GM21528 (cell line): ENCODE measurements at regions not wholly inside any gene's neighbourhood (a gene's known extent, or its start where the extent isn't known, plus 50 kb on each side); places are given as distances from the start of the nearest gene placed in this dataset.
"Not testable (repeated sequence)": the region's sequence is repeated elsewhere in the genome, so short reads cannot be mapped to it uniquely, and the experiment has no call there.

ENCODE experiments used
- ATAC-seq: cut with Tn5 transposase; IDR thresholded peaks from one replicate; pipeline ENCODE4 v1.9.1; 2021; ENCODE audit warnings: mild to moderate bottlenecking, moderate library complexity; ENCODE audit not compliant: unreplicated experiment, low FRiP score

DNA sequence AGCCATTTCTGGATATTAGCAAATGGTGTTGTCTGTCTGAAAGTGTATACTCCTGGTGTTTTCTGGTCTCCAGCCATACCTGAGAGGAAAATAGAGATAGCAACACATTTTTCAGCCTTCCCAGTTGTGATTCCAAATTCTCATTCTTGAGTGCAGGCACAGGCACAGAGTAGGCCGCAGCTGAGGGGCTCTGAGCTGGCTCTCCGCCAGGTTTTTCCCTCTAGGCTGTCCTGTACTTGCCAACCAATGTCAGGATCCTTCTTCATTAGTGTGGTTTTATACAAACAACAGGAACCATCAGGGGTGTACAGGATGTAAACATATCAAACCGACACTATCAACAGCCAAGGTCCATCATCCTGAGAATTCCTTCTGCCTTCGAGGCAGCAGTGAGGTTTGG, 1733.6 kb upstream of the CELF4 start:
- no peak for ATAC-seq

DNA sequence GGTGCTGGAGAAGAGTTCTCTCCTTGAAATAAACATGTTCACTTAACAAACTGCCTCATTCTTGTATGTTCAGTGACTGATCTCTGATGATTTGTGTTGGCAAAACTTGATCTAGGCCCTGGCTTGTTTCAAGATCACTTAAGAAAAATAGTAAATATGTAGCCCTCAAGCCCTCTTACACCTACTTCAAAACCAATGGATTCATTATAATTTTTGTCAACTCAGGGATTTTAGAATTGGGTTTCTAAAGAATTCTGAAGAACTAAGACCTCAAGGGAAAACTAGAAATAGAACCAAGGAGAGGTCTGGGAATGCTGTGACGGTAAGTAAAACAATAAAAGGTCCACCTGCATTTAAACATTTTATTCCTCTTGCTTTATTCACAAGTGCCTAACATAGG, 1731.6 kb upstream of the CELF4 start:
- ATAC-seq: no peak

- no peak for ATAC-seq
Measured at GRCh38 chr18:39296293-39296888, 1730.8 kb upstream of the CELF4 start.

DNA sequence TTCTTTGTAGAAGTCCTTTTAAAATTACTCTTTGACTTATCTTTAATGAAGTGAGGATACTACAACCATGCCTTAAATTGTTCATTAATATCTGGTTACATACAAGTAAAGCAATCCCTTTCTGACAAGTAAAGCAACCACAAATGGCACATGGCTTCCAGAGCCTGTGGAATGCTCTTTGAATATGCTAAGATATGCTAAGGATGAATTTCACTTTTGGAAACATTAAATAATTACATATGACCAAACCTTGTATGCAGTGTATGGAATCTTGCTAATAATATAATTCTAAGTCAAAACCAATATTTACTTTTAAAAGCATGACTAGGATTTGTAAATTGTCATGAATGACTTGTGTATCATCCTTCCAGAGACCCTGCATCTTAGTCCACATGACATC, 1711.2 kb upstream of the CELF4 start:
- no peak for ATAC-seq

DNA sequence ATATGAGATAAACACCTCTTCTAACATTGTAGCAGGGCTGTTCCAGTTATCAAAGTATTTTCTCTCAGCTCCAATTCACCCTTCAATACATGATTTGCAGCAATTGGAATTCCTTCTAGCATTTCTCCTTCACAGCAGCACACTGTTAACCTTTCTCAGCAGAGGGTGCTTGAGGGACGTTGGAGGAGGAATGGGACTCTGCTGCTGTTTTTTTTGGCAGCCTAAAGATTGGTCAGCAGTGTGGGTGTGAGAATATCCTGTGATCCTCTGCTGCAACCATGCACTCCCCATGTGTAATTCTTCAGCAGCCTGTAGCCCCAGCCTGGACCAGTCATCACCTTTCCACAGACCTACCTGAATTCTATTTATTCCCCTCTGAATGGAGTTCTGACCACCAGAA, 1708.9 kb upstream of the CELF4 start:
- no peak for ATAC-seq

DNA sequence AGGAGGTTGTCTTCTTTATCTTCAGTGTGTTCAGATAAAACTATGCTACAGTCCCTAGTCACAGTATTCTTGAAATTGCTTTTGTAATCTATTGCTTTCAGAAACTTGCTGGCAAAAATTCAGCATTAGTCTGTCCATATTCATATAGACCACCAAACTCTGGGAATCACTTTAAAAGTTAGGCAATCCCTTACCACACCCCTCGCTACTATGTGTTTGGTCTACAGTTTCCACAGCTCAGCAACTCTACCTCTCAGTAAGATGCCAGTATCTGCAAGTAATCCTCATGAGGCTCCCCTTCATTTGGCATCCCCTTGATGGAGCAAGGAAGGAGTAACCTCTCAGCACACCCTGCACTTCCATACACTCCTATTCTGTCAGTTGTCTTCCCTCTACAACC, 1706.6 kb upstream of the CELF4 start:
- no peak for ATAC-seq

GRCh38 chr18:39271654-39272053, 1706.1 kb upstream of the CELF4 start:
- no peak for ATAC-seq

- ATAC-seq: no peak
Measured at GRCh38 chr18:39260565-39260964, 1695.0 kb upstream of the CELF4 start.

GRCh38 chr18:39259736-39260135, 1694.1 kb upstream of the CELF4 start:
- no peak for ATAC-seq

DNA sequence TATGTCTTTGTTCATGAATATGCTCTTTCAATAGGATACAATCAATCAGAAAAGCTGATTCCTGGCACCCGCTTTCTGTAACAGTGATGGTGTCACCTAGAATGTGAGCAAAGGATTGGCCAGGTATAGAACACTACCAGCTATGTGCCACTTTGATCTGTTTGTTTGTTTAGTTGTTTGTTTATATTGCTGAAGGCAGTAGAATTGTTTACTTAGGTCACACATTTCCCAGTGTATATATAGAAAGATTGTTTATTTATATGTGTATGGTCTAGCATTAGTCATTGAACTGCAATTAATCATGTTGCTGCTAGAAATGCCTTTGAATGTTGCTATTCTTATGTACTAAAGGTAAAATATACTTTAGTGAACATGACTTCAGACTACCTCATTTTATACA, 1678.6 kb upstream of the CELF4 start:
- no peak for ATAC-seq

GRCh38 chr18:39241534-39241933, 1675.9 kb upstream of the CELF4 start:
- ATAC-seq: no peak

- no peak for ATAC-seq
Measured at GRCh38 chr18:39238981-39239660, 1673.5 kb upstream of the CELF4 start.

DNA sequence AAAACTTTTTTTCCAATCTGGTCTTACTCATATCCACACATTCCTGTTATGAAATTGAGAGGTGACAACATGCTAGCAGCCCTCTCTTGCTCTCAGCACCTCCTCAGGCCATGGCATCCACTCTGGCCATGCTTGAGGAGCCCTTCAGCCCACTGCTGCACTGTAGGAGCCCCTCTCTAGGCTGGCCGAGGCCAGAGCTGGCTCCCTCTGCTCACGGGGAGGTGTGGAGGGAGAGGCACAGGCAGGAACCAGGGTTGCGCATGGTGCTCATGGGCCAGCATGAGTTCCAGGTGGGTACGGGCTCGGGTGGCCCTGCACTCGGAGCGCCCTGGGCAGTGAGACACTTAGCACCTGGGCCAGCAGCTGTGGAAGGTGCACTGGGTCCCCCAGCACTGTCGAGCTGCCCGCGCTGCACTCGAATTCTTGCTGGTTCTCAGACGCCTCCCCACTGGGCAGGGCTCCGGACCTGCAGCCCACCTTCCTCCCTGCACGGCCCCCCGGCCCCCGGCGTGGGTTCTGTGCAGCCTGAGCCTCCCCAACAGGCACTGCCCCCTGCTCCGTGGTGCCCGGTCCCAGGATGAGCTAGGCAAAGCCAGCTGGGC, 1669.6 kb upstream of the CELF4 start:
- ATAC-seq: no peak

DNA sequence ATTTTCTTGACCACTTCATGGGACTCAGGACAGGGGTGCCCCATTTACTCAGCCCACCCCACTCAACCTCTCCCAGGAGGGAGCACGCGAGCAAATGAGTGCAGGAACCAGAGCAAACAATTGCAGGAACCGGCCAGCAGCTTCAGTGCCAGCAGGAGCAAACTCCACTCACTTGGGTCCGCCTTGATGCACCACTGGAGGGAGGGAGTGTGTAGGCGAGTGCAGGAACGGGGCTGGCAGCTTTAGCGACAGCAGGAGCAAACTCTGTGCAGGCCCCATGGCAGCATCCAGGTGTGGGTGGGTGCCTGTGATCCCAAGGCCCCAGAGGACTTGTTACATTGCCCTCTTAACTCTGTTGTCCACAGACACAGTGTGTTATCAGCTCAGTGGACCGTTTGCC, 1667.3 kb upstream of the CELF4 start:
- no peak for ATAC-seq

DNA sequence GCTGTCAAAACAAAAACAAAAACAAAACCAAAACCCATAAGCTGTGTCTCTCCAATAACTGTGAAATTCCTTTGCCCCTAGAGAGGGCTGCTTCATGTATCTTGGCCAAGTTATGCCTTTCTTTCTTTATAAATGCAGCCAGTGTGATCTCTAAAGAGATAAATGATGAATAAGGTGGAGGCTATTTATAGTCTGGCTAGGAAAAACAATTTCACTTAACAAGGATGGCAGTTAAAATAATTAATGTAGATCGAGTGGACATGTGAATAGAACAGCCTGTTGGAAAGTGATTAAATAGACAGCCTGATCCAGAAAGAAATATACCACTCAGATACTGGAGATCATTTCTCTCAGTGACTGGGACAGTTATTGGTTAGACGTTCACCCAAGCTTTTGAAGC, 1666.9 kb upstream of the CELF4 start:
- ATAC-seq: no peak

DNA sequence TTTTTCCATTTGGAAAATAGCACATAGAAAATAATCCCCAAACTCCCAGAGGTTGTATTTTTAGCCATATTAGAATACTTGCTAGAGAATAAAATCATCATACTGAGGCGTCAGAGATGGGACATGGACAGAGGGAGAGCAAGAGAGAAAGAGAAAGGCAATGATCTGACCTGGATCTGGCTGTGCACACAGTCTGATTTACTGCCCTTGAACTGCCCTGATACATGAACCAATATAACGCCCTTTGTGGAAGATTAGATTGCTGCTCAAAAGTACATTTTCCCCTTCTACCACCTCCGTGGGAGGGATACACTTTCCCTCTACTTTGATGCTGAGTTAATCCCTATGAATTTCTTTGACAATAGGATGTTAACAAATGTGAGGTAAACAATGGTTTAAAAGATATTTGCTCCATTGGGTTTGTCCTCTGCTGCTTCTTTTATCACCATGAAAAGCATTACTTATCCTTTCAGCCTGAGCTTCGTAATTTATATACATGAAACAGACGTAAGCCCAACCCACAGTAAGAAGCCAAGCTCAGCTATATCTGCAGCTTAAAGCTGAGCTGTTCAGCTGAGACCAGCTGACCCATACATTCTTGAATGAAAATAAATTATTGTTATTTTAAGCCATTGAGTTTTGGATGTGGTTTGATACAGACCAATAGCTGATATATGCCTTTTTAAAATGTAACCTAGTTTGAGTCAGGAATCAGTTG, 1664.6 kb upstream of the CELF4 start:
- ATAC-seq: no peak

GRCh38 chr18:39227769-39228168, 1662.2 kb upstream of the CELF4 start:
- ATAC-seq: not testable (repeated sequence)

DNA sequence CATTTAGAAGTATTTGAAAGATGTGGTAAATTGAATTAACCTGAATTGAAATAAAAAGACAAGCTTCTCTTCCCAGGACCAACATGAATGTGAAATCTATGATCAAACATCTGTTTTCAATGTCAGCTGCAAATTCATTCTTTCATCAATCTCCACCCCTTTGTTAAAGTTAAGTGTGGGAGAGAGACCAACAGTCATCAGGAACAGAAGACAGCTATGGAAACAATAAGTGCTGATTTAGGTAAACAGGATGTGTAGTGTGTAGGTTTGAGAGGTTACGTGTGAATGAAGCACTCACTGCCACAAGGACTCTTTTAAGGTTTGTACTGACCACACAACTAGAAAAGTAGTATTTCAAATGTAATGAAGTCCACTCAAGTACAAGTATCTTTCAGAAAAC, 1659.8 kb upstream of the CELF4 start:
- ATAC-seq: no peak

- no peak for ATAC-seq
Measured at GRCh38 chr18:39223283-39223682, 1657.7 kb upstream of the CELF4 start.

DNA sequence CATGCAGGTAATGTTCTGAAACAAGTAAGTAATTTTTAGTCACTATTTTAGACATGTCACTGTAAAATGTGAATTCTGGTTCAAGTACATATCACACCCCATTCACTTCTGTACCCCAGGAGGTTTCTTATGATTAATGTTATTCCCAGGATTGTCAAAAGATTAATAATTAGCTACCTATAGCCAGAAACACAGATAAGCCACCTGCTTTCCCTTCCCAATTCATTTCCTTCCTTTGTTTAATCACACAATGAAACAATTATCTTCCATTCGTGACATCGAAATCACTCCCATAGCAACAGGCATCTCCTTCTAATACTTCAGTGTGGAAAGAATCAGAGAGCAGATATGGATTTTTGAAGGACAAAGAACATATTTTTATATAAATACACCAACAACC, 1650.3 kb upstream of the CELF4 start:
- ATAC-seq: no peak

GRCh38 chr18:39211461-39211860, 1645.9 kb upstream of the CELF4 start:
- no peak for ATAC-seq

DNA sequence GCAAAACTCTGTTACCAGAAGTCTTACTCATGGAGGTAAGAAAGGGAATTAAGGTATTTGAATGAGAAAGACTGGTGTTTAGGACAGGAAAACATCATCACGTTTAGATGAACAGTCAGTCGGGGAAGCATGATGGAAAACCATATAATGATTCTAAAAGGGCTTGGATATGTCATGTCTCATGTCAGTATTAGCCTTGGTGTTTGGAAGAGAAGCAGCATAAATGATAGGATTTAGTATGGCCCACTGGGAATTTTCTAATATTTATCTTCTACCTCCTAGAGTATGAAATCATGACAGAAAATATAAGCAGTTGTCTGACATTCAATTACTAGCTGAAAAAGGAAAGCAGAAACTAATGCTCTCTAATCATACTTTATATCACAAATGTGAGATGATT, 1643.6 kb upstream of the CELF4 start:
- ATAC-seq: no peak
